Pons (tissue), 1 donor: ENCODE measurements at regions not wholly inside any gene's neighbourhood (a gene's known extent, or its start where the extent isn't known, plus 50 kb on each side); places are given as distances from the start of the nearest gene placed in this dataset.

ENCODE experiments used
- DNase-seq: peaks from one replicate; pipeline ENCODE4 v3.0.0-alpha.2; 2016; ENCODE audit warnings: low spot score

DNA sequence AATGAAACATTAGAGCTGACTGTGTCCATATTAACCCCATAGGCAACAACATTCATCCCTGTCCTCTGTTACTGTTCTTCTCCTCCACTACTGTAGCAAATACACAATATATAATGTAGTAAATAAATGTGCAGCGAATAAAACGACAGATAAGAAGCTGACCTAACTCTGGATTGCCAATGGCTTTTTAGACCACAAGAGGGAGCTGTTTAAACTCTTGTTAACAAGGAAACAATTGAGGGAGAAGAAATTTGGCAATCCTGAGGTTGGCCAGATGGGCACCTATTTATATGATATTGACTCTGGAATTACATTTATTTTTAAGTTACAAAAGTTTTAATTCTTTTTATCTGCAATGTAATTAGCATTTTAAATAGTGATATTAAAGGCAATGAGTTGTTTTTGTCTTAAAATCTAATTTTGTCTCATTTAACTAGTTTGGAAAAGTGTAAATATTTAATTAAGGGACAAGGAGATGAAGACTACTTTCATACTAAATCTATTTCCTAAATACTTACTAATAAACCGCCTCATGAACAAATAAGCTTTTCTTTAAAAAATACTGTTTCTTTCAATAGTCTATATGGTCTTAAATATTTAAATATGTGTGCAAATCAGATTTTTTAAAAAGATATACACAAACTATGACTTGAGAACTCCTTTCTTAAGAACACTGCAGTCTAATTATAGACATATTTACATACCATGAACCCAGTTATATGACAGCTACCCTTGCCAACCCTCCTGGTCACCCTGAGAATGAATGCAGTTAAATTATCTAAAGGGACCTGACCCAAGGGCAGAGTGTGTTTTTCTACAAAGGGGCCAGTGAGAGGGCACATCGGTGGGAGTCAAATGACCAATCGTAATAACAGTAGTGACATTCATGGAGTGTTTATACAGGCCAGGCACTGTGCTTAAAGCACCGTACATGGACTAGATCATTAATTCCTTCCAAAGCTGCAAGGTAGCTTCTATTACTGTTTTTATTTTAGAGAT, 52.9 kb upstream of the HPF1 start:
- peak; percentile 97 for DNase-seq

DNA sequence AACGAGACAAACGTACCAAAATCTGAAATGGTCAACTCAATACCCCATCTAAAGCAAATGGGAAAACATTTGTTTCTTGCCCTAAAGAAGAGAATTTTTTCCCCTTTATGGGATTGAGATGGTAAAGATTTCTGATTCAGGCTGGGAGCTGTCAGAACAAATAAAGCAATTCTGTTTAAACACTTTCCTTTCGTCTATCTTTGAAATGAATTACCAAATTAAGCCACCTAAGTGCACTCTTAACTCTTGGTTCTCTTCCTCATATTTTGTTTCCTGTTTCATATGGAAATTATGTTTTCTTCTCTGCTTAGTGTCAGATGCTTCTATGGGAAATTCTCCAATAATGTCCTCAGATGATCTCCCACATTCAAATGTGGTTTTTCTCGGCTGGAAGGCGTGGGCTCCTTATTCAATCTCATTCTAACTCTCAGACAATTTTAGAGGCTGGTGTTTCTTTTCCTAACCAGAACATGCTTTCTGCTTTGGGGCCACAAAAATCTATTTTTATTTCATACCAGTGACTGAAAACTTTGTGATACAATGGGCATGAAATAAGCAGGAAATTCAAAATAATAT, 50.3 kb upstream of the HPF1 start:
- DNase-seq = no peak
